Ishikawa (cell line): ENCODE measurements at regions not wholly inside any gene's neighbourhood (a gene's known extent, or its start where the extent isn't known, plus 50 kb on each side); places are given as distances from the start of the nearest gene placed in this dataset.

Source experiments
- CEBPB ChIP-seq: IDR thresholded peaks from 2 replicates; pipeline ENCODE4 v1.6.1; 2012
- CREB1 ChIP-seq: IDR thresholded peaks from 2 replicates; pipeline ENCODE4 v1.6.1; 2012; ENCODE audit warnings: low read depth
- EGR1 ChIP-seq: IDR thresholded peaks from 2 replicates; pipeline ENCODE4 v1.6.1; 2012
- EP300 ChIP-seq: IDR thresholded peaks from 2 replicates; pipeline ENCODE4 v1.6.1; 2012; ENCODE audit warnings: borderline replicate concordance
- FOXM1 ChIP-seq: IDR thresholded peaks from 2 replicates; pipeline ENCODE4 v1.6.1; 2012; ENCODE audit warnings: low read depth, borderline replicate concordance
- NFIC ChIP-seq: IDR thresholded peaks from 2 replicates; pipeline ENCODE4 v1.6.1; 2012
- RAD21 ChIP-seq: IDR thresholded peaks from 2 replicates; pipeline ENCODE4 v1.6.1; 2012; ENCODE audit warnings: low read depth
- REST ChIP-seq: IDR thresholded peaks from 2 replicates; pipeline ENCODE4 v1.6.1; 2012; ENCODE audit warnings: low read depth, mild to moderate bottlenecking
- TAF1 ChIP-seq: IDR thresholded peaks from 2 replicates; pipeline ENCODE4 v1.6.1; 2012; ENCODE audit warnings: low read depth, mild to moderate bottlenecking
- TCF12 ChIP-seq: IDR thresholded peaks from 2 replicates; pipeline ENCODE4 v1.6.1; 2012; ENCODE audit warnings: low read depth
- TEAD4 ChIP-seq: IDR thresholded peaks from 2 replicates; pipeline ENCODE4 v1.6.1; 2012
- USF1 ChIP-seq: IDR thresholded peaks from 2 replicates; pipeline ENCODE4 v1.6.1; 2012
- YY1 ChIP-seq: IDR thresholded peaks from 2 replicates; pipeline ENCODE4 v1.6.1; 2012; ENCODE audit warnings: low read depth
- ZBTB7A ChIP-seq: IDR thresholded peaks from 2 replicates; pipeline ENCODE4 v1.6.1; 2012; ENCODE audit warnings: low read depth
- TF ChIP-seq, protein P1 (sequence below): IDR thresholded peaks from 2 replicates; pipeline ENCODE4 v1.6.1; 2012

DNA sequence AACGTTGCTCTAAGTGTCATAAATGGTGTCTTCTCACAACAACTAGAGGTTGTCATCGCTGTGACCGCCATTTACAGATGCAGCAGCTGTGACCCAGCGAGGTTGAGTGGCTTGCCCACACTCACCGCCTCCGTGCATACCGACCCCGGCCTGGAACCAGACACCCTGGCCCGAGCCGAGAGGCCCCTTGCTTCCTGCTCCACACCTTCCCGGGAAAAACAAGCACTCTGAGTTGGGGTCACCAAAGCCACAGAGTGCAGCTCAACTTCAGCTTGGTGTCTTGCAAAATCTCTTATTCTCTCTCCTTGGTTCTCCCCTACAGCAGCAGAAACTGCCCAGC is 115.7 kb upstream of the PPP2R2D start:
- TF ChIP-seq FOXM1 (no peak), CREB1 (no peak), RAD21 (no peak), YY1 (no peak), REST (no peak), TAF1 (no peak), TEAD4 (no peak), EP300 (no peak), EGR1 (no peak), ZBTB7A (no peak), TCF12 (no peak)
- TF ChIP-seq, protein P1, sequence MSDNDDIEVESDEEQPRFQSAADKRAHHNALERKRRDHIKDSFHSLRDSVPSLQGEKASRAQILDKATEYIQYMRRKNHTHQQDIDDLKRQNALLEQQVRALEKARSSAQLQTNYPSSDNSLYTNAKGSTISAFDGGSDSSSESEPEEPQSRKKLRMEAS: no peak

- TF ChIP-seq CEBPB (no peak), TEAD4 (no peak), TAF1 (no peak), YY1 (no peak), USF1 (peak; percentile 41; the same call in 1 of the 2 replicates), CREB1 (no peak), RAD21 (peak; percentile 62), REST (no peak), NFIC (no peak), FOXM1 (no peak)
Measured at GRCh38 chr10:131786756-131787605, 113.8 kb upstream of the PPP2R2D start.

DNA sequence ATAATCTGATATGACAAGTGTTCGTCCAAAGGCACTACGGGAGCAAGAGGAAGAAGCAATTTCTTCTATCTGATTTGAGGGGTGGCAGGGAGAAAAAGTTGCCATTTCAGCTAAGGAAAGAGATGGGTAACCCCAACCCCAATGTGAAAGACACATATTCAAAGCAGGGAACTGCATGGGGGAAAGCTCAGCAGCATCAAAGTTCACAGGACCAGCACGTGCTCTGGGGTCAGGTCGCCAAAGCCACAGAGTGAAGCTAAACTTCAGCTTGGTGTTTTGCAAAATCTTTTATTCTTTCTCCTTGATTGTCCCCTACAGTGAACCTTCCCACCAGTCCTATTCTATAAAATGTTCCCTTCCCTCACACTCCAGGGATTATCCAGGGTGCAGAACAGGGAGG is 112.8 kb upstream of the PPP2R2D start:
- no peak for TF ChIP-seq TEAD4
- no peak for TF ChIP-seq REST
- TF ChIP-seq EP300: no peak
- TF ChIP-seq ZBTB7A: no peak
- no peak for TF ChIP-seq YY1
- no peak for TF ChIP-seq TAF1
- TF ChIP-seq, protein P1: no peak
- TF ChIP-seq CREB1: no peak
- no peak for TF ChIP-seq USF1
- TF ChIP-seq NFIC: no peak

DNA sequence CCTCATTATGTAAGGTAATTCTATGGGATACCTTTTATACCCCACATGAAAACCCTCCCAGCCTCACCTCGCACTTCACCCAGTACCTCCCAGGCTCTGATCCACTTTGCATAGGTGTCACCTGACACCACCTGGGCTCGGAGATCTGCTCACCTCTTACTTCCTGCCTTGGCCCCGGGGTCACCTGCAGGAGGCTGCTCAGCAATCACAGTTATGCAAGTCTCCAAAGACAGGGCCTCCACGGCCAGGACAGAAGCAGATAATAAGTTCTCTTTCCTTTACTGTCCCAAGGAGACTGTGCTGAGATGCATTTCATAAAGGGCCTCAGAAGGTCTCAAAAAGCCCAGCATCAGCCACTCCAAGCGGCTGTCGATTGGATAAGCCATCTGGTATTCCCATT is 112.4 kb upstream of the PPP2R2D start:
- TF ChIP-seq TCF12: no peak
- no peak for TF ChIP-seq USF1
- TF ChIP-seq, protein P1: no peak
- no peak for TF ChIP-seq TEAD4
- no peak for TF ChIP-seq YY1
- no peak for TF ChIP-seq EGR1
- no peak for TF ChIP-seq ZBTB7A
- no peak for TF ChIP-seq REST
- TF ChIP-seq RAD21: no peak
- TF ChIP-seq CEBPB: no peak
- TF ChIP-seq EP300: no peak
- TF ChIP-seq CREB1: no peak
- no peak for TF ChIP-seq TAF1
- TF ChIP-seq NFIC: no peak
